Neuron (in vitro differentiated cells): ENCODE measurements at regions not wholly inside any gene's neighbourhood (a gene's known extent, or its start where the extent isn't known, plus 50 kb on each side); places are given as distances from the start of the nearest gene placed in this dataset.

ENCODE experiments used
- H2AFZ ChIP-seq: one replicate; pipeline ENCODE4 v1.6.1; 2013; ENCODE audit warnings: low read depth, mild to moderate bottlenecking, inconsistent platforms, low read length, moderate library complexity
- H3K27me3 ChIP-seq: one replicate; pipeline ENCODE4 v1.6.1; 2013; ENCODE audit warnings: low read length; ENCODE audit not compliant: insufficient read depth
- H3K36me3 ChIP-seq: one replicate; pipeline ENCODE4 v1.6.1; 2013; ENCODE audit warnings: low read length; ENCODE audit not compliant: insufficient read depth
- H3K4me1 ChIP-seq: one replicate; pipeline ENCODE4 v1.6.1; 2013; ENCODE audit warnings: low read length; ENCODE audit not compliant: insufficient read depth
- H3K4me3 ChIP-seq: 2 replicates; pipeline ENCODE4 v1.5.1; 2013; ENCODE audit warnings: mild to moderate bottlenecking, low read length, moderate library complexity
- H3K9me3 ChIP-seq: one replicate; pipeline ENCODE4 v1.6.1; 2013; ENCODE audit warnings: low read length

DNA sequence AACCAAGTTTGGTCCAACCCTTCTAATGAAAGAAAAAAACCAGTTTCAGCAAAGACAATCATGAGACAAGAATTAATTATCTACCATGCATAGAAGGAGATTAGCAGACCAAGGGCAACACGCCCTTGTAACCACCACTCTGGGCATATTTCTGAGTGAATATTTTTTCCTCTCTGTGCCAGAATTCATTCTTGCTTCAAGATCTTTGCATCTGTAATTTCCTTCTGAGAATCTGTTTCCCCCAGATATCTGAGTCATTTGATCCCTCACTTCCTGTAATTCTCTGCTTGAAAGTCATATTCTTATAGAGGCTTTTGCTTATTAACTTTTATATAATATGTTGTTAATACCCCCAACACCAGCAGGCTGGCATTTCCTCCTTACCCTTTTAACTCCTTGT, 243.7 kb downstream of the SLC16A7 start:
- no peaks in the 10 kb centered on the region for H3K9me3 ChIP-seq
- H3K4me1 ChIP-seq, result no peaks in the 10 kb centered on the region
- H3K36me3 ChIP-seq, result no peaks in the 10 kb centered on the region
- H3K27me3 ChIP-seq, result no peaks in the 10 kb centered on the region
- no peak overlapping the region for H2AFZ ChIP-seq
- H3K4me3 ChIP-seq, result no peak overlapping the region

DNA sequence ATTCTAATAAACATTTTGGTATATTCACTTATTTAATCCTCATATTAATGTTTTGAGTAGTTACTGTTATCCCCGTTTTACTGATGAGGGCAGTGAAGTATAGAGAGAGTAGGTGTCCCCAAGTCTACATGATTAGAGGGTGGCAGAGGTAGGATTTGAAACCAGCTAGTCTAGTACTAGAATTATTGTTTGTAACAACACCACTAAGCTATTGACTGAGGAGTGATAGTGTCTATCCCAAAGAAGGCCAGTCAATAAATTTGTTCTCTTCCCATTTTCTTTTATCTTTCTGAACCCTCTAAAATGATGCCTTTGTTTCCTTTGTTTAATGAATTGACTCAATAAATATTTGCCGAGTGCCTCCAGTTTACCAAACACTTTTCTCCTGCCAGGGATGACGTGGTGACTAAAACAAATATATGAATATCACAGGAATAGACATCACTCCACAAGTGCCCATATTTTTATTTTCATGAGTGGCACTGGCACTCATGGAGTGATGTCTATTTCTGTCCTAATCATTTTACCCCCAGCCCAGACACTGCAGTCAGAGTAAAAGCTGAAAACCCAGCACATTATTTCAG, 247.5 kb downstream of the SLC16A7 start:
- no peaks in the 10 kb centered on the region for H3K4me1 ChIP-seq
- H3K4me3 ChIP-seq, result no peak overlapping the region
- H3K36me3 ChIP-seq, result no peaks in the 10 kb centered on the region
- H3K9me3 ChIP-seq, result no peaks in the 10 kb centered on the region
- no peak overlapping the region for H2AFZ ChIP-seq
- H3K27me3 ChIP-seq, result no peaks in the 10 kb centered on the region

DNA sequence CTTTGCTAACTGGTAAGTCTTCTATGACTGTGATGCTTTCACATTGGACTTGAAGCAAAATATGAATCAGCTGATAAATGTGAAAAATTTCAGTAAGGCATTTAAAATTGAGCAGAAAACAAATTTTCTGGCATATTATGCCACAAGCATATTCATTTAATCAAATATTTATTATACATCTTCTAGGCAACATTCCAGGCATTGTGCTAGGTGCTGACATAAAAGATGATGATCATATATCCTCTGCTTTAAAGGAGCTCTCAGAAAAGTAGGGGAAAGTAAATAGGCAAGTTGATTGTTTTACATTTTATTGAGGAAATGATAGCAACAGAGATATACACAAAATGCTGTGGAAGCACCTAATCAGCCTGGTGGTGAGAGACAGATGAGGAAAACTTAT, 248.9 kb downstream of the SLC16A7 start:
- Histone ChIP-seq H2AFZ (no peak overlapping the region), H3K27me3 (no peaks in the 10 kb centered on the region), H3K9me3 (no peaks in the 10 kb centered on the region)

DNA sequence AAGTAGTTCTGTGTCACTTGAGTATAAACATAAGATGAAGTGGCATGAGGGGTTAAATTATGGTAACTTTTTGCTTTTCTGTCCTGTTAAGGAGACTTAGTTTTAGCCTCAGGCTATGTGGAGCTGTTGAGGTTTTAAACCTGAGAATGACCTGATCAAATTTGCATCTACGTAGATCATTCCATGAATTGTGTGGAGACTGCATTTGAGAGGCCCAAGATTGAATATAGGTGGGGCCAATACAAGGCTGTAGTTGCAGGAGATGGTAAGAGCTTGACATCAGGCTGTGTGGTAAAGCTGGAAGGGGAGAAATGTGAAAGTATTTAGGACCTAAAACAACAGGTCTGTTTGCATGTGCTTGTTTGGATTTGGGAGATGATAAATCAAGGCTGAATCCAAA, 249.5 kb downstream of the SLC16A7 start:
- no peaks in the 10 kb centered on the region for H3K36me3 ChIP-seq
- H3K4me3 ChIP-seq, result no peak overlapping the region
- no peak overlapping the region for H2AFZ ChIP-seq
- no peaks in the 10 kb centered on the region for H3K9me3 ChIP-seq
- H3K27me3 ChIP-seq, result no peaks in the 10 kb centered on the region
- H3K4me1 ChIP-seq, result no peaks in the 10 kb centered on the region

More for the DNA sequence above, 248.9 kb downstream of the SLC16A7 start:
- H3K36me3 ChIP-seq, result no peaks in the 10 kb centered on the region
- no peaks in the 10 kb centered on the region for H3K4me1 ChIP-seq
- H3K4me3 ChIP-seq, result no peak overlapping the region

DNA sequence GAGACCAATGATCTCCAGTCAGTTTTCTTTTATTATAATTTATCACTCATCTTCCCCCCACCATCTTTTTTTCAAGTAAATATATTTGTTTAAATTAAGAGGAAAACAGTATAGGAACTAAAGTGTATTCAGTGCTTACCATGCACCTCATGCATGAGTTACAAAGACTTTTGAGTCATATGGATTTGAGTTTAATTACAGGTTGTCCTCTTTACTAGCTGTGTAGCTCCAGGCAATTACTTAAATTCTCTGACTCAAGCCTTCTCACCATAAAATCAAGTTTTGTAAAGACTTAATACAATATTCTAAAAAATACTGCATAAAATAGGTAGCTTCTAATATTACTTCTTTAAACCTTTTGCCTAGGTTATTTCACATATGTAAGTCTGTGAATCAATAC, 251.3 kb downstream of the SLC16A7 start:
- Histone ChIP-seq H3K36me3 (no peaks in the 10 kb centered on the region), H2AFZ (no peak overlapping the region), H3K4me3 (no peak overlapping the region), H3K9me3 (no peaks in the 10 kb centered on the region), H3K4me1 (no peaks in the 10 kb centered on the region), H3K27me3 (no peaks in the 10 kb centered on the region)

DNA sequence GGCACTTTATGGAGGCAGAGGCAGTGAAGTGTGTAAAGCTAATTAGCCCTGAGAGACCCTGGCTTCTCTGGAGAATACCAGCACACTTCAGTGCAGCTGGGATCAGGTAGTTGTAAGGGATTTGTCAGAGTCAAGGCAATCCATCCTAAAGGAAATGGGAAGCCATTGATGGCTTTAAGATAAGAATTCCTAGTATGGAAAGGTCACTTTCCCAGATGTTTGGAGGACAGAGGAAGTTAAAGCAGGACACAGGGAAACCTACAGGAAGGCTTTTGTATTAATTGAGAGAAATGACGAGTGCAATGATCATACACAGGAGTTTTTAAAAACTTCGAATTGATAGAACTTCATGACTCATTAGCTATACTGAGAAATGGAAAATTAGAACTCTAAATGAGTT, 254.4 kb downstream of the SLC16A7 start:
- H3K27me3 ChIP-seq, result no peaks in the 10 kb centered on the region
- H3K4me3 ChIP-seq, result no peak overlapping the region
- H2AFZ ChIP-seq, result no peak overlapping the region
- H3K36me3 ChIP-seq, result no peaks in the 10 kb centered on the region
- H3K4me1 ChIP-seq, result no peaks in the 10 kb centered on the region
- H3K9me3 ChIP-seq, result no peaks in the 10 kb centered on the region

DNA sequence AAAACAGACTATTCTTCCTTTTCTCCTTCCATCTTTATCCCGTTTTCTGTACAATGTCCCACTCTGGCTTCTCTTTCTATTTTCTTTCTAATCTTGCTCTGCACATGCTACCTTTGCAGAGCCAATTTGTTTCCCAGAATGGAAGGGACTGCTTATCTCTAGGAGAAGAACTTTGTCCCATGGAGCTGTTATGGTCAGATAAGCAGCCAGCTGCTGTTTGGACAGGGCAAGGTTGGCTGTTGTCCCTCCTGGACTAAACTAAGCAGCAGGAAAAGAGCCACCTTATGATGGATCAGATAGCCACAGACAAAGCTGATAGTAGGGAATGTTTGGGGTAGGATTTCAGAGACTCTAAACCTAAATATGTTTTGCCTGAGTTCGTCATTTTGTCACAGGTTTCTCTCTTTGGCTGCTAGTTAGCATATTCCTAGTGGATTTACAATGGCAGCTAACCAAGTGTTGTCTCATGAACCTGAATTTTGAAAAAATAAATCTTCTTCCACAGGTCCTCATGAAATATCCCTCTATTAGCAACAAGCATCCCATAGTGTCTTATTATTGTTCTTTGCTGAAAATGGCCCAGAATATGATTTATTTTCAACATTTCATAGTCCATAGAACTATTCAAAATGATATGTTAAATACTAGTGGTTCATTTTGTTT, 262.8 kb downstream of the SLC16A7 start:
- Histone ChIP-seq H3K27me3 (no peaks in the 10 kb centered on the region), H3K36me3 (no peaks in the 10 kb centered on the region), H3K9me3 (no peaks in the 10 kb centered on the region), H2AFZ (no peak overlapping the region), H3K4me3 (no peak overlapping the region), H3K4me1 (no peaks in the 10 kb centered on the region)

DNA sequence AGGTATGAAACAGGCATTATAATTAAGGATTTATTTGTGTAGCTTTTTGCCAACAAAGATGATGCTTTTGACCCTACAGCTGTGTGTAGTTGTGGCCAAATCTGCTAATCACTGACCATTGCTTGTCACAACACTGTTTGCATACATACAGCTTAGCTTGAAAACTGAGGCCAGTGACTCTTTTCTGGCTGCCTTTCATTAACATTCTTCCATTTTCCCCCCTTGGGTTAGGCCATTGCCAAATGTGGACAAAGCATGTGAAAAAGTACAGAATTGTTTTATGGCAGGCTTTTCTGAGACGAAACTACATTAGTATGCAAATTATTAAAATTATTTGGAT, 263.3 kb downstream of the SLC16A7 start:
- Histone ChIP-seq H3K4me3 (no peak overlapping the region), H3K9me3 (no peaks in the 10 kb centered on the region), H3K27me3 (no peaks in the 10 kb centered on the region), H2AFZ (no peak overlapping the region), H3K36me3 (no peaks in the 10 kb centered on the region), H3K4me1 (no peaks in the 10 kb centered on the region)

DNA sequence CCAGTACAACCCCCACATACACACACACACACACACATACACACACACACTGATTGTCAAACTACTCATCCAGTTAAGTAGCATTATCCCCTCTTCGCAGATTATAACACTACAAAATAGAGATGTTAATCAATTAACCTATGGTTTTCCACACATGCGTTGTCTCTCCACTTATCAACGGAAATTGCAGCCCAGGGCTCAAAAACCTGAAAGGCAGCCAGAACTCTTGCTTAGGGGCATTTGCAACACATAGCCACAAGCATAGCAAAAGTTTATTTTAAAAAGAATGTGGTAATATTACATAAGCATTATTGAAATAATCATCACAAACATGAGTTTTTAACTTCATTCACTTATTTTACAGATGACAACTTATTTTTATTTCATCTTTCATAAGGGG, 265.8 kb downstream of the SLC16A7 start:
- H3K4me1 ChIP-seq, result no peaks in the 10 kb centered on the region
- H3K4me3 ChIP-seq, result no peak overlapping the region
- no peaks in the 10 kb centered on the region for H3K9me3 ChIP-seq
- no peaks in the 10 kb centered on the region for H3K36me3 ChIP-seq
- H2AFZ ChIP-seq, result no peak overlapping the region
- H3K27me3 ChIP-seq, result no peaks in the 10 kb centered on the region

DNA sequence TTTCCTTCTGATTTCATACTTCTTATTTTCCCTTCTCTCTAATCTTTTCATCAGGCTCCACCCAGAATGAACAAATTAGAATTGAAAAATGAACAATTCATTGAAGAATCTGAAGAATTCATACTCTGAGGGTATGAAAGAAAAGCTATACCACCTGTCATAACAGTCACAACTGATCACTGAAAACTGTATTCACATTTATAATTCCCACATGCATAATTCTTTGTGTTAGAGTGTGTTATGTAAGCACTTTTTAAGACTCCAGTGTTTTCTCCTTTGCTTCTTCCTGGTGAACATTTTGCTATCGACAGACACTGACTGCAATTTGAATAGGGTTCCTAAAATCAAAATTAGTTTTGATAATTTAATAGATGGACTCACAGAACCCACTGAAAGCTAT, 271.2 kb downstream of the SLC16A7 start:
- no peak overlapping the region for H2AFZ ChIP-seq
- no peaks in the 10 kb centered on the region for H3K27me3 ChIP-seq
- no peaks in the 10 kb centered on the region for H3K36me3 ChIP-seq
- no peaks in the 10 kb centered on the region for H3K4me1 ChIP-seq
- H3K9me3 ChIP-seq, result no peaks in the 10 kb centered on the region
- no peak overlapping the region for H3K4me3 ChIP-seq

DNA sequence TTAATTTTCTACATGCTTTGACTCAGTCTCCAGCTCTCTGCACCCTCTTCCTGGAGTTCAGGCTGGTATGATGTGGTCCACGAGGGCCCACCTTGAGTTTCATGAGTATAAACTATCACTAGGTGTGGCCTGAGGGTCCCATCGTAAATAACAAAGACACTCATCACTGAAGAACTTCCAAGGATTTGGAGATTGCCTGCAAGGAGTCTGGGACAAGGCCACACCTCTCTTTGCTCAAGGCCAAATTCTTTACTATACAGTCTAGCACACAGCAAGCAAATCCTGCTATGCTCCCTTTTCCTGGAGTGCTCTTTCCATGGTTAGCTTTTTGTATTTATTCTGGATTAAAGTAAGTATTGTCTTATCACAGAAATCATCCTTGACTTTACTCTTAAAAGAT, 271.9 kb downstream of the SLC16A7 start:
- Histone ChIP-seq H3K9me3 (no peaks in the 10 kb centered on the region), H3K4me1 (no peaks in the 10 kb centered on the region), H3K27me3 (no peaks in the 10 kb centered on the region), H3K4me3 (no peak overlapping the region), H2AFZ (no peak overlapping the region), H3K36me3 (no peaks in the 10 kb centered on the region)

DNA sequence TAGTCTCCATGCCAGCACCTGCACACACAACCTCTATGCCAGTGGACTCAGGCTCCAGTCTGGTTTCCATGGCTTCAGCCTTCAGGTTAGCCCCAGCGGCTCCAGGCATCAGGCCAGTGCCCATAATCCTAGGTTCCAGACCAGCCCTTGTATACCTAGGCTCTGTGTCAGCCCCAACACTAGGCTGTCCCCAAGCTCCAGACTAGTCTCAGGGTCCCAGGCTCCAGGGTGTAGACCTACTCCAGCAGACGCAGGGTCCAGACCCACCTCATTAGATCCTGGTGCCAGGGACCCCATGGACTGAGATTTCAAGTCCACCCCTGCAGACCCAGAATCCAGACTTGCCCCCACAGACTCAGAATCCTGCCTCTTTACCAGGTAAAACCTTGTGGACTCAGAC, 275.9 kb downstream of the SLC16A7 start:
- Histone ChIP-seq H3K27me3 (no peaks in the 10 kb centered on the region), H3K4me1 (no peaks in the 10 kb centered on the region), H3K4me3 (no peak overlapping the region), H2AFZ (no peak overlapping the region), H3K36me3 (no peaks in the 10 kb centered on the region), H3K9me3 (no peaks in the 10 kb centered on the region)

DNA sequence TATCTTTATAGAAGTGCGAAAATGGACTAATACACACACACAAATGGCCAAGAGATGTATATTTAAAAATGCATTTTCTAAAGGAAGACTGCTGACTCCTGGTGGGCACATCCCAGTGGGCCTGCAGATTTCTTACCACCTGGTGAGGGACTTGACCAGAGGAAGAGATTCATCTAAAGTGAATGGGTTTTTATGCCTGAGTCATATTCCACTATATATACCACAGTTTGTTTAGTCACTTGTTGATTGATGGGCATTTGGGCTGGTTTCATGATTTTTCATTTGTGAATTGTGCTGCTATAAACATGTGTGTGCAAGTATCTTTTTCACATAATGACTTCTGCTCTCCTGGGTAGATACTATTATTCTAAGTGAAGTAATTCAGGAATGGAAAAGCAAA, 277.3 kb downstream of the SLC16A7 start:
- Histone ChIP-seq H3K27me3 (no peaks in the 10 kb centered on the region), H3K4me3 (no peak overlapping the region), H3K4me1 (no peaks in the 10 kb centered on the region), H3K9me3 (no peaks in the 10 kb centered on the region), H2AFZ (no peak overlapping the region), H3K36me3 (no peaks in the 10 kb centered on the region)

DNA sequence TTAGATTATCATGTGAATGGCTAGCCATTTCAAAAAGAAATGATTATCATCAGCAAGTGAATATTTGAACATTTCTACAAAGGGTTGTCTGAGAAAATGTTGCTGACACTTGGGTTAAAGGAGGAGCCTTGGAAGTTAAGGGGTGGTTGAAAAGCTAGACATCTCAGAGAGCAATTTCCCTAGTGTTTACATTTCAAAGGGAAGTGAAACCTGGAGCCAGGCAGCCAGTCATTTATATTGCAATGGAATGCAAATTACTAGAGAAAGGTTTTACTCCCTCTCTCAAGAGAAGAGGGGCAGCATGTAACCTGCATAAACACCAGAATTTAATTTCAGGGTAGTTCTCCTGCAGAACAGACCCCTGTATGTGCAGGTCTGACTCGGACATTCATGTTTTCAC, 279.0 kb downstream of the SLC16A7 start:
- Histone ChIP-seq H3K4me3 (no peak overlapping the region), H3K4me1 (no peaks in the 10 kb centered on the region), H3K9me3 (no peaks in the 10 kb centered on the region), H3K36me3 (no peaks in the 10 kb centered on the region), H2AFZ (no peak overlapping the region), H3K27me3 (no peaks in the 10 kb centered on the region)
